H9 (cell line): ENCODE measurements at regions not wholly inside any gene's neighbourhood (a gene's known extent, or its start where the extent isn't known, plus 50 kb on each side); places are given as distances from the start of the nearest gene placed in this dataset.

Source experiments
- DNase-seq: peaks from one replicate; pipeline ENCODE4 v3.0.0-alpha.2; 2017
- H2AFZ ChIP-seq: one replicate; pipeline ENCODE4 v1.6.1; 2013; ENCODE audit warnings: mild to moderate bottlenecking, low read length, control low read depth, moderate library complexity
- H2AK5ac ChIP-seq: 2 replicates; pipeline ENCODE4 v1.6.1; 2013; ENCODE audit warnings: low read length, control low read depth, mixed read lengths; ENCODE audit not compliant: insufficient read length
- H2BK120ac ChIP-seq: one replicate; pipeline ENCODE4 v1.6.1; 2013; ENCODE audit warnings: low read depth, mild to moderate bottlenecking, low read length, control low read depth, inconsistent platforms; ENCODE audit not compliant: poor library complexity, severe bottlenecking
- H2BK12ac ChIP-seq: 2 replicates; pipeline ENCODE4 v1.6.1; 2013; ENCODE audit warnings: low read length, control low read depth, mixed read lengths, low read depth; ENCODE audit not compliant: insufficient read length
- H2BK15ac ChIP-seq: 2 replicates; pipeline ENCODE4 v1.6.1; 2013; ENCODE audit warnings: low read depth, low read length, control low read depth
- H2BK20ac ChIP-seq: one replicate; pipeline ENCODE4 v1.6.1; 2013; ENCODE audit warnings: low read depth, mild to moderate bottlenecking, low read length, control low read depth, inconsistent platforms; ENCODE audit not compliant: poor library complexity, severe bottlenecking
- H2BK5ac ChIP-seq: 2 replicates; pipeline ENCODE4 v1.6.1; 2013; ENCODE audit warnings: low read length, control low read depth, mixed read lengths; ENCODE audit not compliant: insufficient read length
- H3K14ac ChIP-seq: 2 replicates; pipeline ENCODE4 v1.6.1; 2013; ENCODE audit warnings: low read length, control low read depth; ENCODE audit not compliant: insufficient read depth
- H3K18ac ChIP-seq: 2 replicates; pipeline ENCODE4 v1.6.1; 2013; ENCODE audit warnings: low read depth, mild to moderate bottlenecking, mixed read lengths, low read length, control low read depth; ENCODE audit not compliant: insufficient read length
- H3K23ac ChIP-seq: 2 replicates; pipeline ENCODE4 v1.6.1; 2013; ENCODE audit warnings: low read length, control low read depth, mixed read lengths, low read depth; ENCODE audit not compliant: insufficient read length
- H3K23me2 ChIP-seq: 2 replicates; pipeline ENCODE4 v1.6.1; 2013; ENCODE audit warnings: low read depth, mild to moderate bottlenecking, mixed read lengths, low read length, control low read depth; ENCODE audit not compliant: insufficient read length, poor library complexity, severe bottlenecking
- H3K27ac ChIP-seq: 2 replicates; pipeline ENCODE4 v1.5.1; 2013; ENCODE audit warnings: low read length, control low read depth, mixed read lengths, low read depth; ENCODE audit not compliant: insufficient read length
- H3K27me3 ChIP-seq: 2 replicates; pipeline ENCODE4 v1.6.1; 2013; ENCODE audit warnings: low read length, control low read depth, inconsistent platforms; ENCODE audit not compliant: insufficient read depth
- H3K4ac ChIP-seq: 2 replicates; pipeline ENCODE4 v1.6.1; 2013; ENCODE audit warnings: low read depth, mild to moderate bottlenecking, control low read depth, inconsistent platforms, low read length, moderate library complexity
- H3K4me1 ChIP-seq: 2 replicates; pipeline ENCODE4 v1.6.1; 2013; ENCODE audit warnings: low read length, control low read depth, inconsistent platforms; ENCODE audit not compliant: insufficient read depth
- H3K4me2 ChIP-seq: 2 replicates; pipeline ENCODE4 v1.6.1; 2013; ENCODE audit warnings: low read length, control low read depth, mixed read lengths; ENCODE audit not compliant: insufficient read length, insufficient read depth
- H3K56ac ChIP-seq: 2 replicates; pipeline ENCODE4 v1.6.1; 2013; ENCODE audit warnings: low read depth, mild to moderate bottlenecking, mixed read lengths, low read length, control low read depth; ENCODE audit not compliant: insufficient read length
- H3K79me1 ChIP-seq: 2 replicates; pipeline ENCODE4 v1.6.1; 2013; ENCODE audit warnings: low read depth, mild to moderate bottlenecking, moderate library complexity, low read length, control low read depth, inconsistent platforms; ENCODE audit not compliant: insufficient read depth, poor library complexity, severe bottlenecking
- H3K79me2 ChIP-seq: 2 replicates; pipeline ENCODE4 v1.6.1; 2013; ENCODE audit warnings: low read length, control low read depth, inconsistent platforms; ENCODE audit not compliant: insufficient read depth
- H3K9ac ChIP-seq: 2 replicates; pipeline ENCODE4 v1.6.1; 2013; ENCODE audit warnings: low read length, control low read depth, mixed read lengths; ENCODE audit not compliant: insufficient read length; ENCODE audit errors: extremely low read depth
- H3K9me3 ChIP-seq: one replicate; pipeline ENCODE4 v1.6.1; 2013; ENCODE audit warnings: low read depth, low read length, inconsistent platforms; ENCODE audit not compliant: control insufficient read depth
- H3T11ph ChIP-seq: one replicate; pipeline ENCODE4 v1.6.1; 2013; ENCODE audit warnings: mild to moderate bottlenecking, low read length, control low read depth, inconsistent platforms
- H4K20me1 ChIP-seq: one replicate; pipeline ENCODE4 v1.6.1; 2013; ENCODE audit not compliant: control insufficient read depth, insufficient read length, insufficient read depth
- H4K5ac ChIP-seq: 2 replicates; pipeline ENCODE4 v1.6.1; 2013; ENCODE audit warnings: low read depth, mild to moderate bottlenecking, mixed read lengths, low read length, control low read depth; ENCODE audit not compliant: insufficient read length
- H4K8ac ChIP-seq: replicated peaks from 2 replicates; pipeline ENCODE4 v1.6.1; 2013; ENCODE audit warnings: low read length, control low read depth, mixed read lengths, low read depth; ENCODE audit not compliant: insufficient read length
- H4K91ac ChIP-seq: 2 replicates; pipeline ENCODE4 v1.6.1; 2013; ENCODE audit warnings: low read depth, mild to moderate bottlenecking, moderate library complexity, mixed read lengths, low read length, control low read depth; ENCODE audit not compliant: insufficient read length
- H3K27ac Mint-ChIP-seq, 3 experiments: 2 replicates in 2 of 3; 3 replicates in 1 of 3; pipeline ENCODE4 v1.8.0; 2020 to 2021; ENCODE audit warnings: mixed read lengths in 3 of 3, mild to moderate bottlenecking in 1 of 3, moderate library complexity in 1 of 3
- H3K27me3 Mint-ChIP-seq: 2 replicates; pipeline ENCODE4 v1.8.0; 2021; ENCODE audit warnings: low read depth, mild to moderate bottlenecking, moderate library complexity, mixed read lengths
- H3K36me3 Mint-ChIP-seq, 3 experiments: 2 replicates in 2 of 3; 3 replicates in 1 of 3; pipeline ENCODE4 v1.8.0; 2020 to 2021; ENCODE audit warnings: low read depth in 3 of 3, mixed read lengths in 3 of 3; ENCODE audit not compliant: insufficient read depth in 1 of 3
- H3K4me1 Mint-ChIP-seq, 2 experiments: 2 replicates each; pipeline ENCODE4 v1.8.0; 2020; ENCODE audit warnings: mixed read lengths in 2 of 2
- H3K4me3 Mint-ChIP-seq, 2 experiments: 2 replicates in 1 of 2; 3 replicates in 1 of 2; pipeline ENCODE4 v1.8.0; 2020 to 2021; ENCODE audit warnings: mild to moderate bottlenecking in 2 of 2, mixed read lengths in 2 of 2, moderate library complexity in 1 of 2
- H3K9me3 Mint-ChIP-seq, 2 experiments: 2 replicates in 1 of 2; 3 replicates in 1 of 2; pipeline ENCODE4 v1.8.0; 2020; ENCODE audit warnings: mild to moderate bottlenecking in 2 of 2, mixed read lengths in 2 of 2, moderate library complexity in 1 of 2
- WGBS: extraction: QIAGEN DNeasy Blood & Tissue Kit; methylation state at CpG from one replicate; pipeline ENCODE4 v1.1.7; 2013; ENCODE audit warnings: missing lambda C conversion rate, low lambda C conversion rate, mixed read lengths; ENCODE audit not compliant: insufficient read length; ENCODE audit errors: extremely low coverage; 5-methylcytosine and 5-hydroxymethylcytosine counted together
- TF ChIP-seq, protein P1 (sequence below): fragments of 200-600 bp; sonication (generic); conservative IDR thresholded peaks from 3 replicates; pipeline ENCODE4 v1.8.0; 2021; ENCODE audit warnings: antibody characterized with exemption, mild to moderate bottlenecking

DNA sequence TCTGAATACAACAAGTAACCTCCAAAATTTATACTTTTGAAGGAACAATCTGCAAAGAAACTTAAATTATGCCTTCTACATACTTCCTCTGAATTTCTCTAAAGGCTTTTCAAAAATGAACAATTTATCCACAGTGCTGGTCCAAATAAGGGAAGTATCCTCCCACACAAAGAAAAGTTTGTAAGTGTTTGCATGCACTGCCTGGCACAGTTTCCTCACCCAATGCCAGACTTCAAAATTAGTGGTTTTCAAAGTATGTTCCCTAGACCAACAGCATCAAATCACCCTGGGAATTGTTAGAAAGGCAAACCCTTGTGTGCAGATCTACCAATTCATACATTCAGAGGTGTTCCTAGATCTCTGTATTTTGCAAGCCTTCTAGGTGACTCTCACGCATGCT, 82.5 kb downstream of the PCTP start:
- Histone ChIP-seq H3K79me1 (no peaks in the 10 kb centered on the region), H2BK120ac (no peak overlapping the region), H3T11ph (no peak overlapping the region), H3K9me3 (no peaks in the 10 kb centered on the region), H3K79me2 (no peaks in the 10 kb centered on the region), H2BK5ac (no peak overlapping the region), H4K91ac (no peak overlapping the region), H2AFZ (no peak overlapping the region), H4K5ac (no peak overlapping the region), H3K9ac (no peak overlapping the region), H3K4ac (no peak overlapping the region), H2BK12ac (no peak overlapping the region), H3K14ac (no peak overlapping the region), H3K18ac (no peak overlapping the region), H3K23me2 (no peaks in the 10 kb centered on the region), H3K27ac (no peak overlapping the region), H3K23ac (no peak overlapping the region), H4K20me1 (no peaks in the 10 kb centered on the region), H2BK20ac (no peak overlapping the region), H2BK15ac (no peak overlapping the region), H3K56ac (no peak overlapping the region), H3K4me1 (no peaks in the 10 kb centered on the region), H2AK5ac (no peak overlapping the region), H3K27me3 (no peaks in the 10 kb centered on the region), H4K8ac (no peak overlapping the region), H3K4me2 (no peak overlapping the region)
- Mint-ChIP-seq H3K9me3 (no peaks in the 10 kb centered on the region), H3K4me3 (no peak overlapping the region), H3K4me1 (peaks cover 0 to 2% of the 10 kb centered on the region in 2 experiments; a peak in 1 of 4 replicates), H3K36me3 (no peaks in the 10 kb centered on the region), H3K27ac (no peak overlapping the region), H3K27me3 (no peaks in the 10 kb centered on the region)
- TF ChIP-seq, protein P1, sequence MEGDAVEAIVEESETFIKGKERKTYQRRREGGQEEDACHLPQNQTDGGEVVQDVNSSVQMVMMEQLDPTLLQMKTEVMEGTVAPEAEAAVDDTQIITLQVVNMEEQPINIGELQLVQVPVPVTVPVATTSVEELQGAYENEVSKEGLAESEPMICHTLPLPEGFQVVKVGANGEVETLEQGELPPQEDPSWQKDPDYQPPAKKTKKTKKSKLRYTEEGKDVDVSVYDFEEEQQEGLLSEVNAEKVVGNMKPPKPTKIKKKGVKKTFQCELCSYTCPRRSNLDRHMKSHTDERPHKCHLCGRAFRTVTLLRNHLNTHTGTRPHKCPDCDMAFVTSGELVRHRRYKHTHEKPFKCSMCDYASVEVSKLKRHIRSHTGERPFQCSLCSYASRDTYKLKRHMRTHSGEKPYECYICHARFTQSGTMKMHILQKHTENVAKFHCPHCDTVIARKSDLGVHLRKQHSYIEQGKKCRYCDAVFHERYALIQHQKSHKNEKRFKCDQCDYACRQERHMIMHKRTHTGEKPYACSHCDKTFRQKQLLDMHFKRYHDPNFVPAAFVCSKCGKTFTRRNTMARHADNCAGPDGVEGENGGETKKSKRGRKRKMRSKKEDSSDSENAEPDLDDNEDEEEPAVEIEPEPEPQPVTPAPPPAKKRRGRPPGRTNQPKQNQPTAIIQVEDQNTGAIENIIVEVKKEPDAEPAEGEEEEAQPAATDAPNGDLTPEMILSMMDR, result no peak
- DNase-seq, result no peak
- no CpG with 5 or more reads among the region's 1 CpG for WGBS
